HG02610 (cell line): ENCODE measurements at regions not wholly inside any gene's neighbourhood (a gene's known extent, or its start where the extent isn't known, plus 50 kb on each side); places are given as distances from the start of the nearest gene placed in this dataset.
"Not testable (repeated sequence)": the region's sequence is repeated elsewhere in the genome, so short reads cannot be mapped to it uniquely, and the experiment has no call there.

ENCODE experiments used
- ATAC-seq: cut with Tn5 transposase; IDR thresholded peaks from one replicate; pipeline ENCODE4 v1.9.1; 2021; ENCODE audit warnings: mild to moderate bottlenecking, moderate library complexity; ENCODE audit not compliant: unreplicated experiment

GRCh38 chr1:177737456-177737855 lies 232.4 kb downstream of the SEC16B start:
- ATAC-seq: no peak

- no peak for ATAC-seq
Measured at GRCh38 chr1:177732178-177732577, 237.7 kb downstream of the SEC16B start.

- no peak for ATAC-seq
Measured at GRCh38 chr1:177729646-177730045, 240.2 kb downstream of the SEC16B start.

GRCh38 chr1:177723533-177723932 lies 246.3 kb downstream of the SEC16B start:
- ATAC-seq: no peak

- ATAC-seq: no peak
Measured at GRCh38 chr1:177710696-177711620, 258.9 kb downstream of the SEC16B start.

GRCh38 chr1:177708406-177708805 lies 261.5 kb downstream of the SEC16B start:
- ATAC-seq: no peak

GRCh38 chr1:177706977-177707376 lies 262.9 kb downstream of the SEC16B start:
- no peak for ATAC-seq

- no peak for ATAC-seq
Measured at GRCh38 chr1:177705839-177706238, 264.0 kb downstream of the SEC16B start.

- no peak for ATAC-seq
Measured at GRCh38 chr1:177703888-177704446, 265.9 kb downstream of the SEC16B start.

- ATAC-seq: no peak
Measured at GRCh38 chr1:177701654-177702353, 268.1 kb downstream of the SEC16B start.

GRCh38 chr1:177700856-177701255 lies 269.0 kb downstream of the SEC16B start:
- no peak for ATAC-seq

GRCh38 chr1:177690996-177691395 lies 278.9 kb downstream of the SEC16B start:
- ATAC-seq: no peak

- no peak for ATAC-seq
Measured at GRCh38 chr1:177687544-177687943, 282.3 kb downstream of the SEC16B start.

GRCh38 chr1:177686933-177687332 lies 282.9 kb downstream of the SEC16B start:
- no peak for ATAC-seq

- no peak for ATAC-seq
Measured at GRCh38 chr1:177669161-177669560, 300.7 kb downstream of the SEC16B start.

GRCh38 chr1:177665935-177666334 lies 303.9 kb downstream of the SEC16B start:
- ATAC-seq: no peak

GRCh38 chr1:177664742-177665141 lies 305.1 kb downstream of the SEC16B start:
- ATAC-seq: not testable (repeated sequence)

GRCh38 chr1:177660188-177660587 lies 309.7 kb downstream of the SEC16B start:
- ATAC-seq: no peak

GRCh38 chr1:177659281-177659680 lies 310.6 kb downstream of the SEC16B start:
- ATAC-seq: no peak

- ATAC-seq: no peak
Measured at GRCh38 chr1:177656598-177656997, 313.3 kb downstream of the SEC16B start.

- no peak for ATAC-seq
Measured at GRCh38 chr1:177650947-177651346, 318.9 kb downstream of the SEC16B start.
